Sigmoid colon (tissue), 6 donors: ENCODE measurements at regions not wholly inside any gene's neighbourhood (a gene's known extent, or its start where the extent isn't known, plus 50 kb on each side); places are given as distances from the start of the nearest gene placed in this dataset.

ENCODE experiments used
- DNase-seq: peaks from one replicate; pipeline ENCODE4 v3.0.0-alpha.2; 2019
- H3K27ac ChIP-seq, 4 donors: fragments of 200-600 bp; sonication (generic); one replicate each; pipeline ENCODE4 v1.5.1; 2016 to 2019; ENCODE audit warnings: mild to moderate bottlenecking in 1 of 4
- H3K27me3 ChIP-seq, 3 donors: fragments of 200-600 bp; sonication (generic); one replicate each; pipeline ENCODE4 v1.5.1; 2019; ENCODE audit warnings: mild to moderate bottlenecking in 1 of 3
- H3K36me3 ChIP-seq, 4 donors: fragments of 200-600 bp; sonication (generic); one replicate each; pipeline ENCODE4 v1.5.1; 2016 to 2019
- H3K4me1 ChIP-seq, 4 donors: fragments of 200-600 bp; sonication (generic); one replicate each; pipeline ENCODE4 v1.5.1; 2017 to 2019
- H3K4me3 ChIP-seq, 4 donors: fragments of 200-600 bp; sonication (generic); one replicate each; pipeline ENCODE4 v1.5.1; 2017 to 2019; ENCODE audit warnings: mild to moderate bottlenecking in 2 of 4, moderate library complexity in 1 of 4
- H3K9me3 ChIP-seq, 4 donors: fragments of 200-600 bp in 3 of 4; sonication (generic) in 3 of 4; one replicate each; pipeline versions ENCODE4 v1.5.1 to v1.6.1; 2013 to 2019
- EP300 ChIP-seq, 4 donors: sonication (generic); formaldehyde crosslinking; IDR thresholded peaks; one replicate each; pipeline ENCODE4 v1.6.1; 2017; ENCODE audit warnings: antibody characterized with exemption in 4 of 4
- POLR2A ChIP-seq, 2 donors: fragments of 450-650 bp; IDR thresholded peaks; one replicate each; pipeline ENCODE4 v1.6.1; 2016; ENCODE audit warnings: antibody characterized with exemption in 2 of 2, mild to moderate bottlenecking in 2 of 2, moderate library complexity in 2 of 2
- POLR2AphosphoS5 ChIP-seq, 4 donors: sonication (generic); formaldehyde crosslinking; IDR thresholded peaks; one replicate each; pipeline ENCODE4 v1.6.1; 2017; ENCODE audit warnings: antibody characterized with exemption in 4 of 4
- WGBS, 2 donors: extraction: QIAGEN DNeasy Blood & Tissue Kit; methylation state at CpG; one replicate each; pipeline ENCODE4 v1.1.7; 2013; 5-methylcytosine and 5-hydroxymethylcytosine counted together
- intact Hi-C: fragments of 100-400 bp; cut with DNase I; formaldehyde crosslinking; loops from one replicate; pipeline ENCODE4 v1.15.1; 2023
- TF ChIP-seq, protein P1 (sequence below), 4 experiments: fragments of 450-650 bp in 3 of 4; fragments of 200-600 bp in 1 of 4; IDR thresholded peaks; one replicate each; pipeline ENCODE4 v1.5.1; 2016 to 2019; ENCODE audit warnings: antibody characterized with exemption in 4 of 4, mild to moderate bottlenecking in 3 of 4, moderate library complexity in 2 of 4
- donor health status: healthy with polysubstance abuse.
- donor health status: healthy.

DNA sequence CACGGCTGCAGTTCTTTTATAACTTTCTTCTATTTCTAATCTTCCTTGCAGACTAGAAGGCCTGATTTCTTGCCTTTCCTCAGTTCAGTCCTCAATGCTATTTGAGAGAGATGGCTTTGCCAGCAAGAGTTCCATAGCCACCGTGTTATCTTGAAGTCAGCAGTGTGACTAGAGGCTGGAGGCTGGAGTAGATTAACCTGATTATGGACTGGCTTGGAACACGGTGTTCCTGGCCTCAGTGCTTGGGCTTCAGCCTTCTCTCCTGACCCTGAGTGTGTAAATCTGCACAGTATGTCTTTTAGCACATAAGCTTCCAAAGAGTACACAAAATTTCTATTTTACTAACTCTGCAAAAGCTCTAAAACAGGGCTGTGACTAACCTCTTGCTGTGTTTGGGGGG lies 61.4 kb downstream of the CCDC54 start:
- Histone ChIP-seq H3K4me3 (no peak overlapping the region), H3K27me3 (no peaks in the 10 kb centered on the region), H3K36me3 (no peaks in the 10 kb centered on the region), H3K27ac (no peak overlapping the region), H3K4me1 (no peaks in the 10 kb centered on the region), H3K9me3 (no peaks in the 10 kb centered on the region)
- TF ChIP-seq POLR2A (IDR thresholded peaks at IDR 0.05) (no peak), EP300 (IDR thresholded peaks at IDR 0.05) (no peak), POLR2AphosphoS5 (IDR thresholded peaks at IDR 0.05) (no peak)
- TF ChIP-seq, protein P1, sequence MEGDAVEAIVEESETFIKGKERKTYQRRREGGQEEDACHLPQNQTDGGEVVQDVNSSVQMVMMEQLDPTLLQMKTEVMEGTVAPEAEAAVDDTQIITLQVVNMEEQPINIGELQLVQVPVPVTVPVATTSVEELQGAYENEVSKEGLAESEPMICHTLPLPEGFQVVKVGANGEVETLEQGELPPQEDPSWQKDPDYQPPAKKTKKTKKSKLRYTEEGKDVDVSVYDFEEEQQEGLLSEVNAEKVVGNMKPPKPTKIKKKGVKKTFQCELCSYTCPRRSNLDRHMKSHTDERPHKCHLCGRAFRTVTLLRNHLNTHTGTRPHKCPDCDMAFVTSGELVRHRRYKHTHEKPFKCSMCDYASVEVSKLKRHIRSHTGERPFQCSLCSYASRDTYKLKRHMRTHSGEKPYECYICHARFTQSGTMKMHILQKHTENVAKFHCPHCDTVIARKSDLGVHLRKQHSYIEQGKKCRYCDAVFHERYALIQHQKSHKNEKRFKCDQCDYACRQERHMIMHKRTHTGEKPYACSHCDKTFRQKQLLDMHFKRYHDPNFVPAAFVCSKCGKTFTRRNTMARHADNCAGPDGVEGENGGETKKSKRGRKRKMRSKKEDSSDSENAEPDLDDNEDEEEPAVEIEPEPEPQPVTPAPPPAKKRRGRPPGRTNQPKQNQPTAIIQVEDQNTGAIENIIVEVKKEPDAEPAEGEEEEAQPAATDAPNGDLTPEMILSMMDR (IDR thresholded peaks at IDR 0.05) = no peak
- intact Hi-C loops = loop anchor here (10.0 kb wide), 1 partner anchor 226 kb away; no protein-coding TSS in a partner anchor
- DNase-seq = no peak
- 81 to 85% methylated on average over 3 of the region's 3 CpGs for WGBS, 2 donors

DNA sequence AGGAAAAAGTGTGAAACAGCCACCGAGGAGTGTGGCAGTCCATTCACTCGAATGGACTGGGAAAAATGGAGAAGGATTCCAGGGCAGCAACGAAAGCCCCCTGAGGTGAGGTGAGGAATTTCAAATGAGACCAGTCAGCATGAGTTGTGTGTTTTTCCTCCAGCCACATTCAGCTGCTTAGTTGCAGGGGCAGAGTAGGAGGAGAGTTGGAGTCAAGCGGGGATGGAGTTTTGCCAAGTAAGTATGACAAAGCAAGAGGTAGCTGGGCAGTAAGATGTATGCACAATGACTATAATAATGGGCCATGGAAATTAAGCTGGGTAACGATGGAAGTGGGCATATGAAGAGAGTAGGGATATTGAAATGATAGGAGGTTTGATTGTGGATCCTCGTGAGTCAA lies 64.4 kb downstream of the CCDC54 start:
- TF ChIP-seq POLR2A (IDR thresholded peaks at IDR 0.05) (no peak), POLR2AphosphoS5 (IDR thresholded peaks at IDR 0.05) (no peak), EP300 (IDR thresholded peaks at IDR 0.05) (no peak)
- TF ChIP-seq, protein P1 (IDR thresholded peaks at IDR 0.05) = no peak
- no peak overlapping the region for H3K27ac ChIP-seq
- 85 to 91% methylated on average over 6 of the region's 6 CpGs for WGBS, 2 donors
- no peak overlapping the region for H3K4me3 ChIP-seq
- no peak for DNase-seq
- no peaks in the 10 kb centered on the region for H3K27me3 ChIP-seq
- H3K4me1 ChIP-seq = no peaks in the 10 kb centered on the region
- H3K9me3 ChIP-seq = no peaks in the 10 kb centered on the region
- H3K36me3 ChIP-seq = no peaks in the 10 kb centered on the region
- intact Hi-C loops = no loop called here

DNA sequence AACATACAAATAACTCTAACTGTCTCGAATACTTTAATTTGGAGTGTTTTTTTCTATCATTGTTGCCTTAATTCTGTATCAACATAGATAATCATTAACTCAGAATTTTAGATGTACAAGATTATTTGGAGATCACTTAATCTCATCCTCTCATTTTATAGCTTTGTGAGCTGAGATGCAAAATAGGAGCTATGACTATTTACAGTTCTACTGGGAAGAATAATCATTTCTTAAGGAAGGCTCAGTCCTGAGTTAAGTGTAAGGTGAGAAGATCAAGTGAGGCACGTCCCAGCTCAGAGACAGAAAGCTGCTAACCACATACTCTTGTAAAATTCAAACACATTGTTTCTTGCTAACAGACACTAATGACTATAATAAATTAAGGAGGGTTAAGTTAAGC lies 66.2 kb downstream of the CCDC54 start:
- no peaks in the 10 kb centered on the region for H3K36me3 ChIP-seq
- no peak overlapping the region for H3K27ac ChIP-seq
- H3K27me3 ChIP-seq = no peaks in the 10 kb centered on the region
- no peak overlapping the region for H3K4me3 ChIP-seq
- no peaks in the 10 kb centered on the region for H3K9me3 ChIP-seq
- no peak for TF ChIP-seq POLR2AphosphoS5 (IDR thresholded peaks at IDR 0.05)
- 63 to 65% methylated on average over 2 of the region's 2 CpGs for WGBS, 2 donors
- no peak for DNase-seq
- intact Hi-C loops = no loop called here
- H3K4me1 ChIP-seq = no peaks in the 10 kb centered on the region

DNA sequence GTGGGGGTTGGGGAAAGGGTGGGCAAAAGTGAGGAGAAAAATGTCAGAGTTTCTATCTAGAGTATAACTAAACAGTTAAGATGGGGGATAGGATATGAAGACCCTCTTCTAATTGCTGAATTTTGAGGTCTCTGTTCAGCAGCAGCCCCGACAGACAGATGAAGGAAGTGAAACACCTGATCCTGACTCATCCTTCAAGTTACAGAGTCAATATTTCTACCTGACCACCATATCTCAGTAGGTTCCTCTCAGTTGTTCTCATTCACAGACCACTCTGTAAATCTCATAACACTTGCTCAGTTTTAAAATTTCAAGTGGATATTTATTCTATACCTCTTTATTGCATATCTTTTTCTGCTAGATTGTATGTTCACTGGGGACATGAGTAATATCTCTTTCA lies 69.5 kb downstream of the CCDC54 start:
- H3K36me3 ChIP-seq = no peaks in the 10 kb centered on the region
- WGBS, 2 donors = 53 to 67% methylated on average over 1 of the region's 1 CpG
- no peaks in the 10 kb centered on the region for H3K27me3 ChIP-seq
- intact Hi-C loops = no loop called here
- no peak overlapping the region for H3K27ac ChIP-seq
- H3K4me1 ChIP-seq = no peaks in the 10 kb centered on the region
- no peak for DNase-seq
- TF ChIP-seq EP300 (IDR thresholded peaks at IDR 0.05) (no peak), POLR2AphosphoS5 (IDR thresholded peaks at IDR 0.05) (no peak), POLR2A (IDR thresholded peaks at IDR 0.05) (no peak)
- TF ChIP-seq, protein P1 (IDR thresholded peaks at IDR 0.05) = no peak
- H3K4me3 ChIP-seq = no peak overlapping the region
- H3K9me3 ChIP-seq = no peaks in the 10 kb centered on the region

DNA sequence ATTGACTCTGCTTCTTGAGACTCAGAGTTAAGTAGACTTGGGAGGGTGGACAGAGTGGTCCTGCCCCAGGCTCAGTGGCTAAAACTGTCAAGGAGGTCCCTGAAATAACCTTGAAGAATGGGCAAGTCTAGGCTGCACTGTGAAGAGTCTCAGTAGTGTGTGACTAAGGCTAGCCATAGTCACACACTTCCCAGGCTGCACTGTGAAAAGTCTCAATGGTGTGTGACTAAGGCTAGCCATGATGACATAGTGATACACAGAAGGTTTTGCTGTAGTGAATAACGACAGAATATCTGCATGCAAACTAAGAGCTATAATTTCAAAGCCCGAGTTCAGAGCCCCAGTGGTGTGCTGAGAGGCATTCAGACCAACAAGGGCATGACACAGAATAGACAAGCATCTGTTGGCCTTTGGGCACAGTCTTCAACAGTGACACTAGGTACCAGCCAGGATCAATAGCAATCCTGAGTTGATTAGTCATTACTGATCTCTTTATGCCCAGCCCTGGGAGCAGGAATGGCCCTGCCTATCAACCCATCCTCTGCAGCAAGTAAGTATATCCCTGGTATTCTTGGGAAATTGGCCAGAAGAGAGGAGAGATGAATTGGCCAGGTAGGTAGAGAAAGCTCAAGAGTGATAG lies 72.4 kb upstream of the BBX start:
- no peak for DNase-seq
- TF ChIP-seq POLR2AphosphoS5 (IDR thresholded peaks at IDR 0.05) (no peak), POLR2A (IDR thresholded peaks at IDR 0.05) (no peak), EP300 (IDR thresholded peaks at IDR 0.05) (no peak)
- TF ChIP-seq, protein P1 (IDR thresholded peaks at IDR 0.05) = no peak
- no peaks in the 10 kb centered on the region for H3K36me3 ChIP-seq
- no peak overlapping the region for H3K27ac ChIP-seq
- no peaks in the 10 kb centered on the region for H3K9me3 ChIP-seq
- intact Hi-C loops = no loop called here
- H3K4me3 ChIP-seq = no peak overlapping the region
- WGBS, 2 donors = 78 to 83% methylated on average over 2 of the region's 2 CpGs
- H3K27me3 ChIP-seq = no peaks in the 10 kb centered on the region
- no peaks in the 10 kb centered on the region for H3K4me1 ChIP-seq
